H9 (cell line): ENCODE measurements at regions not wholly inside any gene's neighbourhood (a gene's known extent, or its start where the extent isn't known, plus 50 kb on each side); places are given as distances from the start of the nearest gene placed in this dataset.

Source experiments
- DNase-seq: peaks from one replicate; pipeline ENCODE4 v3.0.0-alpha.2; 2017
- H2AFZ ChIP-seq: one replicate; pipeline ENCODE4 v1.6.1; 2013; ENCODE audit warnings: mild to moderate bottlenecking, low read length, control low read depth, moderate library complexity
- H2AK5ac ChIP-seq: 2 replicates; pipeline ENCODE4 v1.6.1; 2013; ENCODE audit warnings: low read length, control low read depth, mixed read lengths; ENCODE audit not compliant: insufficient read length
- H2BK120ac ChIP-seq: one replicate; pipeline ENCODE4 v1.6.1; 2013; ENCODE audit warnings: low read depth, mild to moderate bottlenecking, low read length, control low read depth, inconsistent platforms; ENCODE audit not compliant: poor library complexity, severe bottlenecking
- H2BK12ac ChIP-seq: 2 replicates; pipeline ENCODE4 v1.6.1; 2013; ENCODE audit warnings: low read length, control low read depth, mixed read lengths, low read depth; ENCODE audit not compliant: insufficient read length
- H2BK15ac ChIP-seq: 2 replicates; pipeline ENCODE4 v1.6.1; 2013; ENCODE audit warnings: low read depth, low read length, control low read depth
- H2BK20ac ChIP-seq: one replicate; pipeline ENCODE4 v1.6.1; 2013; ENCODE audit warnings: low read depth, mild to moderate bottlenecking, low read length, control low read depth, inconsistent platforms; ENCODE audit not compliant: poor library complexity, severe bottlenecking
- H2BK5ac ChIP-seq: 2 replicates; pipeline ENCODE4 v1.6.1; 2013; ENCODE audit warnings: low read length, control low read depth, mixed read lengths; ENCODE audit not compliant: insufficient read length
- H3K14ac ChIP-seq: 2 replicates; pipeline ENCODE4 v1.6.1; 2013; ENCODE audit warnings: low read length, control low read depth; ENCODE audit not compliant: insufficient read depth
- H3K18ac ChIP-seq: 2 replicates; pipeline ENCODE4 v1.6.1; 2013; ENCODE audit warnings: low read depth, mild to moderate bottlenecking, mixed read lengths, low read length, control low read depth; ENCODE audit not compliant: insufficient read length
- H3K23ac ChIP-seq: 2 replicates; pipeline ENCODE4 v1.6.1; 2013; ENCODE audit warnings: low read length, control low read depth, mixed read lengths, low read depth; ENCODE audit not compliant: insufficient read length
- H3K23me2 ChIP-seq: 2 replicates; pipeline ENCODE4 v1.6.1; 2013; ENCODE audit warnings: low read depth, mild to moderate bottlenecking, mixed read lengths, low read length, control low read depth; ENCODE audit not compliant: insufficient read length, poor library complexity, severe bottlenecking
- H3K27ac ChIP-seq: 2 replicates; pipeline ENCODE4 v1.5.1; 2013; ENCODE audit warnings: low read length, control low read depth, mixed read lengths, low read depth; ENCODE audit not compliant: insufficient read length
- H3K27me3 ChIP-seq: 2 replicates; pipeline ENCODE4 v1.6.1; 2013; ENCODE audit warnings: low read length, control low read depth, inconsistent platforms; ENCODE audit not compliant: insufficient read depth
- H3K4ac ChIP-seq: 2 replicates; pipeline ENCODE4 v1.6.1; 2013; ENCODE audit warnings: low read depth, mild to moderate bottlenecking, control low read depth, inconsistent platforms, low read length, moderate library complexity
- H3K4me1 ChIP-seq: 2 replicates; pipeline ENCODE4 v1.6.1; 2013; ENCODE audit warnings: low read length, control low read depth, inconsistent platforms; ENCODE audit not compliant: insufficient read depth
- H3K4me2 ChIP-seq: 2 replicates; pipeline ENCODE4 v1.6.1; 2013; ENCODE audit warnings: low read length, control low read depth, mixed read lengths; ENCODE audit not compliant: insufficient read length, insufficient read depth
- H3K56ac ChIP-seq: 2 replicates; pipeline ENCODE4 v1.6.1; 2013; ENCODE audit warnings: low read depth, mild to moderate bottlenecking, mixed read lengths, low read length, control low read depth; ENCODE audit not compliant: insufficient read length
- H3K79me1 ChIP-seq: 2 replicates; pipeline ENCODE4 v1.6.1; 2013; ENCODE audit warnings: low read depth, mild to moderate bottlenecking, moderate library complexity, low read length, control low read depth, inconsistent platforms; ENCODE audit not compliant: insufficient read depth, poor library complexity, severe bottlenecking
- H3K79me2 ChIP-seq: 2 replicates; pipeline ENCODE4 v1.6.1; 2013; ENCODE audit warnings: low read length, control low read depth, inconsistent platforms; ENCODE audit not compliant: insufficient read depth
- H3K9ac ChIP-seq: 2 replicates; pipeline ENCODE4 v1.6.1; 2013; ENCODE audit warnings: low read length, control low read depth, mixed read lengths; ENCODE audit not compliant: insufficient read length; ENCODE audit errors: extremely low read depth
- H3K9me3 ChIP-seq: one replicate; pipeline ENCODE4 v1.6.1; 2013; ENCODE audit warnings: low read depth, low read length, inconsistent platforms; ENCODE audit not compliant: control insufficient read depth
- H3T11ph ChIP-seq: one replicate; pipeline ENCODE4 v1.6.1; 2013; ENCODE audit warnings: mild to moderate bottlenecking, low read length, control low read depth, inconsistent platforms
- H4K20me1 ChIP-seq: one replicate; pipeline ENCODE4 v1.6.1; 2013; ENCODE audit not compliant: control insufficient read depth, insufficient read length, insufficient read depth
- H4K5ac ChIP-seq: 2 replicates; pipeline ENCODE4 v1.6.1; 2013; ENCODE audit warnings: low read depth, mild to moderate bottlenecking, mixed read lengths, low read length, control low read depth; ENCODE audit not compliant: insufficient read length
- H4K8ac ChIP-seq: replicated peaks from 2 replicates; pipeline ENCODE4 v1.6.1; 2013; ENCODE audit warnings: low read length, control low read depth, mixed read lengths, low read depth; ENCODE audit not compliant: insufficient read length
- H4K91ac ChIP-seq: 2 replicates; pipeline ENCODE4 v1.6.1; 2013; ENCODE audit warnings: low read depth, mild to moderate bottlenecking, moderate library complexity, mixed read lengths, low read length, control low read depth; ENCODE audit not compliant: insufficient read length
- H3K27ac Mint-ChIP-seq, 3 experiments: 2 replicates in 2 of 3; 3 replicates in 1 of 3; pipeline ENCODE4 v1.8.0; 2020 to 2021; ENCODE audit warnings: mixed read lengths in 3 of 3, mild to moderate bottlenecking in 1 of 3, moderate library complexity in 1 of 3
- H3K27me3 Mint-ChIP-seq: 2 replicates; pipeline ENCODE4 v1.8.0; 2021; ENCODE audit warnings: low read depth, mild to moderate bottlenecking, moderate library complexity, mixed read lengths
- H3K36me3 Mint-ChIP-seq, 3 experiments: 2 replicates in 2 of 3; 3 replicates in 1 of 3; pipeline ENCODE4 v1.8.0; 2020 to 2021; ENCODE audit warnings: low read depth in 3 of 3, mixed read lengths in 3 of 3; ENCODE audit not compliant: insufficient read depth in 1 of 3
- H3K4me1 Mint-ChIP-seq, 2 experiments: 2 replicates each; pipeline ENCODE4 v1.8.0; 2020; ENCODE audit warnings: mixed read lengths in 2 of 2
- H3K4me3 Mint-ChIP-seq, 2 experiments: 2 replicates in 1 of 2; 3 replicates in 1 of 2; pipeline ENCODE4 v1.8.0; 2020 to 2021; ENCODE audit warnings: mild to moderate bottlenecking in 2 of 2, mixed read lengths in 2 of 2, moderate library complexity in 1 of 2
- H3K9me3 Mint-ChIP-seq, 2 experiments: 2 replicates in 1 of 2; 3 replicates in 1 of 2; pipeline ENCODE4 v1.8.0; 2020; ENCODE audit warnings: mild to moderate bottlenecking in 2 of 2, mixed read lengths in 2 of 2, moderate library complexity in 1 of 2
- WGBS: extraction: QIAGEN DNeasy Blood & Tissue Kit; methylation state at CpG from one replicate; pipeline ENCODE4 v1.1.7; 2013; ENCODE audit warnings: missing lambda C conversion rate, low lambda C conversion rate, mixed read lengths; ENCODE audit not compliant: insufficient read length; ENCODE audit errors: extremely low coverage; 5-methylcytosine and 5-hydroxymethylcytosine counted together
- TF ChIP-seq, protein P1 (sequence below): fragments of 200-600 bp; sonication (generic); conservative IDR thresholded peaks from 3 replicates; pipeline ENCODE4 v1.8.0; 2021; ENCODE audit warnings: antibody characterized with exemption, mild to moderate bottlenecking

- no peak overlapping the region for H3K4ac ChIP-seq
- no peaks in the 10 kb centered on the region for H3K27me3 ChIP-seq
- no peaks in the 10 kb centered on the region for H3K79me1 ChIP-seq
- no peak overlapping the region for H2AFZ ChIP-seq
- H2BK120ac ChIP-seq = no peak overlapping the region
- DNase-seq = no peak
- H3K23ac ChIP-seq = no peak overlapping the region
- no CpG with 5 or more reads among the region's 2 CpGs for WGBS
- no peaks in the 10 kb centered on the region for H3K36me3 Mint-ChIP-seq
- no peak overlapping the region for H4K5ac ChIP-seq
- H3T11ph ChIP-seq = no peak overlapping the region
- H3K4me1 ChIP-seq = no peaks in the 10 kb centered on the region
- no peak overlapping the region for H3K18ac ChIP-seq
- no peak overlapping the region for H2AK5ac ChIP-seq
- no peak overlapping the region for H3K9ac ChIP-seq
- H3K9me3 Mint-ChIP-seq = no peaks in the 10 kb centered on the region
- no peaks in the 10 kb centered on the region for H4K20me1 ChIP-seq
- TF ChIP-seq, protein P1, sequence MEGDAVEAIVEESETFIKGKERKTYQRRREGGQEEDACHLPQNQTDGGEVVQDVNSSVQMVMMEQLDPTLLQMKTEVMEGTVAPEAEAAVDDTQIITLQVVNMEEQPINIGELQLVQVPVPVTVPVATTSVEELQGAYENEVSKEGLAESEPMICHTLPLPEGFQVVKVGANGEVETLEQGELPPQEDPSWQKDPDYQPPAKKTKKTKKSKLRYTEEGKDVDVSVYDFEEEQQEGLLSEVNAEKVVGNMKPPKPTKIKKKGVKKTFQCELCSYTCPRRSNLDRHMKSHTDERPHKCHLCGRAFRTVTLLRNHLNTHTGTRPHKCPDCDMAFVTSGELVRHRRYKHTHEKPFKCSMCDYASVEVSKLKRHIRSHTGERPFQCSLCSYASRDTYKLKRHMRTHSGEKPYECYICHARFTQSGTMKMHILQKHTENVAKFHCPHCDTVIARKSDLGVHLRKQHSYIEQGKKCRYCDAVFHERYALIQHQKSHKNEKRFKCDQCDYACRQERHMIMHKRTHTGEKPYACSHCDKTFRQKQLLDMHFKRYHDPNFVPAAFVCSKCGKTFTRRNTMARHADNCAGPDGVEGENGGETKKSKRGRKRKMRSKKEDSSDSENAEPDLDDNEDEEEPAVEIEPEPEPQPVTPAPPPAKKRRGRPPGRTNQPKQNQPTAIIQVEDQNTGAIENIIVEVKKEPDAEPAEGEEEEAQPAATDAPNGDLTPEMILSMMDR = no peak
- no peak overlapping the region for H3K56ac ChIP-seq
- no peaks in the 10 kb centered on the region; the same call in 1 of the 2 replicates for H3K79me2 ChIP-seq
- H4K91ac ChIP-seq = no peak overlapping the region
- H3K27me3 Mint-ChIP-seq = no peaks in the 10 kb centered on the region
- no peak overlapping the region for H3K4me3 Mint-ChIP-seq
- no peak overlapping the region for H4K8ac ChIP-seq
- no peak overlapping the region for H3K14ac ChIP-seq
- H3K27ac Mint-ChIP-seq = no peak overlapping the region
- H2BK5ac ChIP-seq = no peak overlapping the region
- H3K27ac ChIP-seq = no peak overlapping the region
- H2BK20ac ChIP-seq = no peak overlapping the region
- no peak overlapping the region for H2BK12ac ChIP-seq
- H3K4me2 ChIP-seq = no peak overlapping the region
- peaks cover 0 to 3% of the 10 kb centered on the region in 2 experiments; a peak in 2 of 4 replicates for H3K4me1 Mint-ChIP-seq
- no peak overlapping the region for H2BK15ac ChIP-seq
- H3K23me2 ChIP-seq = no peaks in the 10 kb centered on the region
- H3K9me3 ChIP-seq = no peaks in the 10 kb centered on the region
Observed at GRCh38 chr6:11439017-11439420, 98.5 kb upstream of the TMEM170B start.
